Ishikawa (cell line): ENCODE measurements at regions not wholly inside any gene's neighbourhood (a gene's known extent, or its start where the extent isn't known, plus 50 kb on each side); places are given as distances from the start of the nearest gene placed in this dataset.

Experiments
- CREB1 ChIP-seq: IDR thresholded peaks from 2 replicates; pipeline ENCODE4 v1.6.1; 2012; ENCODE audit warnings: low read depth
- EGR1 ChIP-seq: IDR thresholded peaks from 2 replicates; pipeline ENCODE4 v1.6.1; 2012
- RAD21 ChIP-seq: IDR thresholded peaks from 2 replicates; pipeline ENCODE4 v1.6.1; 2012; ENCODE audit warnings: low read depth
- TAF1 ChIP-seq: IDR thresholded peaks from 2 replicates; pipeline ENCODE4 v1.6.1; 2012; ENCODE audit warnings: low read depth, mild to moderate bottlenecking
- TEAD4 ChIP-seq: IDR thresholded peaks from 2 replicates; pipeline ENCODE4 v1.6.1; 2012
- YY1 ChIP-seq: IDR thresholded peaks from 2 replicates; pipeline ENCODE4 v1.6.1; 2012; ENCODE audit warnings: low read depth
- ZBTB7A ChIP-seq: IDR thresholded peaks from 2 replicates; pipeline ENCODE4 v1.6.1; 2012; ENCODE audit warnings: low read depth
- TF ChIP-seq, protein P1 (sequence below): IDR thresholded peaks from 2 replicates; pipeline ENCODE4 v1.6.1; 2012

DNA sequence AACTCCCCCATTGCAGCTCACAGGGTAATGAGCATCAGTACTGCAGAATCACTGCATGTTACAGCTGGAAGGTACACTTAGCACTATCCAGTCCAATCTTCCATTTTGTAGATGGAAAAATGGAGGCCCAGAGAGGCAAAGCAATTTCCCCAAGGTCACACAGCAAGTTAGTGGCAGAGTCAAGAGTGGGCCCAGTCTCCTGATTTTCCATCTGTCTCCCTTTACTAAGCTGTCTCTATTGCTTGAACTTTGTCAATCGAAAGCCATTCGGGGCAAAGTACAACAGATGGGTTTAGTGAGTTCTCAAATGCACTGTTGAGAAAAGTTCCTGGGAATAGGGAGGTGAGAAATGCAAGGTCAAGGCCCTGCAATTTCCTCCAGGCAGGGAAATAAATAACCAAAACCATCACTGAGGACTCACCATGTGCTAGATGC is 50.4 kb upstream of the IFFO2 start:
- TF ChIP-seq TAF1 (no peak), CREB1 (no peak), ZBTB7A (no peak), RAD21 (no peak), YY1 (no peak), TEAD4 (no peak), EGR1 (no peak)
- TF ChIP-seq, protein P1, sequence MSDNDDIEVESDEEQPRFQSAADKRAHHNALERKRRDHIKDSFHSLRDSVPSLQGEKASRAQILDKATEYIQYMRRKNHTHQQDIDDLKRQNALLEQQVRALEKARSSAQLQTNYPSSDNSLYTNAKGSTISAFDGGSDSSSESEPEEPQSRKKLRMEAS: no peak
